ENCODE measurements at regions not wholly inside any gene's neighbourhood (a gene's known extent, or its start where the extent isn't known, plus 50 kb on each side); places are given as distances from the start of the nearest gene placed in this dataset.

- no peaks in the 10 kb centered on the region for H3K27me3 Mint-ChIP-seq (ENCODE audit: low read depth)
- CTCF ChIA-PET: interaction anchor here (1.4 kb wide), 1 partner anchor 179 kb away, joined by 3 read pairs; no protein-coding TSS in a partner anchor
Observed at GRCh38 chr6:115717062-115717461, 343.6 kb downstream of the FRK start.

More at GRCh38 chr6:115717062-115717461, 343.6 kb downstream of the FRK start:
- Mint-ChIP-seq H3K36me3 (no peaks in the 10 kb centered on the region), H3K4me3 (no peak overlapping the region), H3K4me1 (peaks cover 3% of the 10 kb centered on the region; the same call in 1 of the 2 replicates), H3K9me3 (no peaks in the 10 kb centered on the region), H3K27ac (no peak overlapping the region)
- no peak for ATAC-seq
- TF ChIP-seq, protein P1, sequence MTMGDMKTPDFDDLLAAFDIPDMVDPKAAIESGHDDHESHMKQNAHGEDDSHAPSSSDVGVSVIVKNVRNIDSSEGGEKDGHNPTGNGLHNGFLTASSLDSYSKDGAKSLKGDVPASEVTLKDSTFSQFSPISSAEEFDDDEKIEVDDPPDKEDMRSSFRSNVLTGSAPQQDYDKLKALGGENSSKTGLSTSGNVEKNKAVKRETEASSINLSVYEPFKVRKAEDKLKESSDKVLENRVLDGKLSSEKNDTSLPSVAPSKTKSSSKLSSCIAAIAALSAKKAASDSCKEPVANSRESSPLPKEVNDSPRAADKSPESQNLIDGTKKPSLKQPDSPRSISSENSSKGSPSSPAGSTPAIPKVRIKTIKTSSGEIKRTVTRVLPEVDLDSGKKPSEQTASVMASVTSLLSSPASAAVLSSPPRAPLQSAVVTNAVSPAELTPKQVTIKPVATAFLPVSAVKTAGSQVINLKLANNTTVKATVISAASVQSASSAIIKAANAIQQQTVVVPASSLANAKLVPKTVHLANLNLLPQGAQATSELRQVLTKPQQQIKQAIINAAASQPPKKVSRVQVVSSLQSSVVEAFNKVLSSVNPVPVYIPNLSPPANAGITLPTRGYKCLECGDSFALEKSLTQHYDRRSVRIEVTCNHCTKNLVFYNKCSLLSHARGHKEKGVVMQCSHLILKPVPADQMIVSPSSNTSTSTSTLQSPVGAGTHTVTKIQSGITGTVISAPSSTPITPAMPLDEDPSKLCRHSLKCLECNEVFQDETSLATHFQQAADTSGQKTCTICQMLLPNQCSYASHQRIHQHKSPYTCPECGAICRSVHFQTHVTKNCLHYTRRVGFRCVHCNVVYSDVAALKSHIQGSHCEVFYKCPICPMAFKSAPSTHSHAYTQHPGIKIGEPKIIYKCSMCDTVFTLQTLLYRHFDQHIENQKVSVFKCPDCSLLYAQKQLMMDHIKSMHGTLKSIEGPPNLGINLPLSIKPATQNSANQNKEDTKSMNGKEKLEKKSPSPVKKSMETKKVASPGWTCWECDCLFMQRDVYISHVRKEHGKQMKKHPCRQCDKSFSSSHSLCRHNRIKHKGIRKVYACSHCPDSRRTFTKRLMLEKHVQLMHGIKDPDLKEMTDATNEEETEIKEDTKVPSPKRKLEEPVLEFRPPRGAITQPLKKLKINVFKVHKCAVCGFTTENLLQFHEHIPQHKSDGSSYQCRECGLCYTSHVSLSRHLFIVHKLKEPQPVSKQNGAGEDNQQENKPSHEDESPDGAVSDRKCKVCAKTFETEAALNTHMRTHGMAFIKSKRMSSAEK (CRISPR knock-in tag; IDR thresholded peaks at IDR 0.05; ENCODE audit: borderline replicate concordance): no peak
- TF ChIP-seq ZMAT4 (CRISPR knock-in tag; IDR thresholded peaks at IDR 0.05) (no peak), TEAD1 (CRISPR knock-in tag; IDR thresholded peaks at IDR 0.05) (no peak), CBFB (CRISPR knock-in tag; IDR thresholded peaks at IDR 0.05; ENCODE audit: low read depth) (no peak), ZNF396 (CRISPR knock-in tag; IDR thresholded peaks at IDR 0.05; ENCODE audit: borderline replicate concordance) (no peak), CTCF (IDR thresholded peaks at IDR 0.05) (no peak)
- TF ChIP-seq, protein P2, sequence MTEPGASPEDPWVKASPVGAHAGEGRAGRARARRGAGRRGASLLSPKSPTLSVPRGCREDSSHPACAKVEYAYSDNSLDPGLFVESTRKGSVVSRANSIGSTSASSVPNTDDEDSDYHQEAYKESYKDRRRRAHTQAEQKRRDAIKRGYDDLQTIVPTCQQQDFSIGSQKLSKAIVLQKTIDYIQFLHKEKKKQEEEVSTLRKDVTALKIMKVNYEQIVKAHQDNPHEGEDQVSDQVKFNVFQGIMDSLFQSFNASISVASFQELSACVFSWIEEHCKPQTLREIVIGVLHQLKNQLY (CRISPR knock-in tag; IDR thresholded peaks at IDR 0.05): no peak
- TF ChIP-seq, protein P3, sequence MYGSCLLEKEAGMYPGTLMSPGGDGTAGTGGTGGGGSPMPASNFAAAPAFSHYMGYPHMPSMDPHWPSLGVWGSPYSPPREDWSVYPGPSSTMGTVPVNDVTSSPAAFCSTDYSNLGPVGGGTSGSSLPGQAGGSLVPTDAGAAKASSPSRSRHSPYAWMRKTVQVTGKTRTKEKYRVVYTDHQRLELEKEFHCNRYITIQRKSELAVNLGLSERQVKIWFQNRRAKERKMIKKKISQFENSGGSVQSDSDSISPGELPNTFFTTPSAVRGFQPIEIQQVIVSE (CRISPR knock-in tag; IDR thresholded peaks at IDR 0.05; ENCODE audit: borderline replicate concordance): no peak
- TF ChIP-seq, protein P4, sequence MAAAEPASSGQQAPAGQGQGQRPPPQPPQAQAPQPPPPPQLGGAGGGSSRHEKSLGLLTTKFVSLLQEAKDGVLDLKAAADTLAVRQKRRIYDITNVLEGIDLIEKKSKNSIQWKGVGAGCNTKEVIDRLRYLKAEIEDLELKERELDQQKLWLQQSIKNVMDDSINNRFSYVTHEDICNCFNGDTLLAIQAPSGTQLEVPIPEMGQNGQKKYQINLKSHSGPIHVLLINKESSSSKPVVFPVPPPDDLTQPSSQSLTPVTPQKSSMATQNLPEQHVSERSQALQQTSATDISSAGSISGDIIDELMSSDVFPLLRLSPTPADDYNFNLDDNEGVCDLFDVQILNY (CRISPR knock-in tag; IDR thresholded peaks at IDR 0.05): no peak
- TF ChIP-seq, protein P5, sequence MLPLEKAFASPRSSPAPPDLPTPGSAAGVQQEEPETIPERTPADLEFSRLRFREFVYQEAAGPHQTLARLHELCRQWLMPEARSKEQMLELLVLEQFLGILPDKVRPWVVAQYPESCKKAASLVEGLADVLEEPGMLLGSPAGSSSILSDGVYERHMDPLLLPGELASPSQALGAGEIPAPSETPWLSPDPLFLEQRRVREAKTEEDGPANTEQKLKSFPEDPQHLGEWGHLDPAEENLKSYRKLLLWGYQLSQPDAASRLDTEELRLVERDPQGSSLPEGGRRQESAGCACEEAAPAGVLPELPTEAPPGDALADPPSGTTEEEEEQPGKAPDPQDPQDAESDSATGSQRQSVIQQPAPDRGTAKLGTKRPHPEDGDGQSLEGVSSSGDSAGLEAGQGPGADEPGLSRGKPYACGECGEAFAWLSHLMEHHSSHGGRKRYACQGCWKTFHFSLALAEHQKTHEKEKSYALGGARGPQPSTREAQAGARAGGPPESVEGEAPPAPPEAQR (CRISPR knock-in tag; IDR thresholded peaks at IDR 0.05): no peak
- POLR2A ChIA-PET: no interaction called here
- DNase-seq (ENCODE audit: low spot score): no peak
